HepG2 (cell line): ENCODE measurements at regions not wholly inside any gene's neighbourhood (a gene's known extent, or its start where the extent isn't known, plus 50 kb on each side); places are given as distances from the start of the nearest gene placed in this dataset.

ENCODE experiments used
- ATAC-seq: fragments of 200-7000 bp; cut with Tn5 transposase; 3 replicates; pipeline ENCODE4 v1.9.1; 2020; ENCODE audit warnings: mild to moderate bottlenecking, moderate library complexity
- BruUV-seq: library from RNA; stranded (reverse); fragments of 400-500 nt; replicated peaks from 2 replicates; lab custom pipeline; 2021; lab: Mats Ljungman, UMichigan
- CTCF ChIA-PET: fragments of 300-600 bp; formaldehyde crosslinking; extraction: SDS; loops from one replicate; lab custom pipeline; 2021; ENCODE audit warnings: low total read pairs, inconsistent platforms, low intra/inter-chr PET ratio; lab: Yijun Ruan, JAX
- POLR2A ChIA-PET: fragments of 350-600 bp; sonication (Branson Sonifier 250); formaldehyde crosslinking; loops from one replicate; lab custom pipeline; 2020; ENCODE audit warnings: antibody characterized with exemption, inconsistent platforms; lab: Yijun Ruan, JAX
- DNase-seq: peaks from one replicate; pipeline ENCODE4 v3.0.0-alpha.2; 2015; ENCODE audit warnings: low spot score
- FAIRE-seq: peaks from 3 replicates; lab custom pipeline; 2011; peaks lifted over from hg19 to GRCh38; lab: Jason Lieb, UNC
- H2AFZ ChIP-seq: one replicate; pipeline ENCODE4 v1.6.1; 2011; ENCODE audit warnings: low read length, inconsistent platforms
- H3K27ac ChIP-seq: fragments of 300-600 bp; 3 replicates; pipeline ENCODE4 v1.8.0; 2011; ENCODE audit warnings: mixed run types, mild to moderate bottlenecking, mixed read lengths, low read length, inconsistent platforms; ENCODE audit not compliant: insufficient read depth; ENCODE audit errors: extremely low read length
- H3K27me3 ChIP-seq, 2 experiments: fragments of 200-600 bp in 1 of 2; 2 replicates in 1 of 2; 3 replicates in 1 of 2; pipeline versions ENCODE4 v1.6.0 to v1.8.0; 2011; ENCODE audit warnings: low read length in 2 of 2, mild to moderate bottlenecking in 2 of 2, moderate library complexity in 2 of 2, inconsistent platforms in 1 of 2; ENCODE audit not compliant: insufficient read depth in 2 of 2, control insufficient read depth in 1 of 2
- H3K36me3 ChIP-seq, 2 experiments: fragments of 200-600 bp in 1 of 2; replicated peaks in 1 of 2; 2 replicates in 1 of 2; 3 replicates in 1 of 2; pipeline versions ENCODE4 v1.5.1 to v1.8.0; 2011; ENCODE audit warnings: low read length in 2 of 2, inconsistent platforms in 1 of 2; ENCODE audit not compliant: insufficient read depth in 2 of 2, control insufficient read depth in 1 of 2
- H3K4me1 ChIP-seq: 2 replicates; pipeline ENCODE4 v1.5.1; 2012; ENCODE audit warnings: low read length, inconsistent platforms; ENCODE audit not compliant: insufficient read depth
- H3K4me2 ChIP-seq: 2 replicates; pipeline ENCODE4 v1.6.0; 2011; ENCODE audit warnings: low read depth, low read length, inconsistent platforms
- H3K4me3 ChIP-seq, 3 experiments: fragments of 200-600 bp in 1 of 3; sonication (generic), shearing (Covaris generic) in 1 of 3; replicated peaks in 1 of 3; 2 replicates each; pipeline ENCODE4 v1.5.1; 2011 to 2016; ENCODE audit warnings: low read length in 3 of 3, inconsistent platforms in 2 of 3, low read depth in 2 of 3, mild to moderate bottlenecking in 2 of 3, control low read depth in 1 of 3, mixed read lengths in 1 of 3; ENCODE audit not compliant: insufficient read depth in 1 of 3
- H3K79me2 ChIP-seq: one replicate; pipeline ENCODE4 v1.6.1; 2011; ENCODE audit warnings: low read length, inconsistent platforms; ENCODE audit not compliant: insufficient read depth
- H3K9ac ChIP-seq: 2 replicates; pipeline ENCODE4 v1.6.0; 2011; ENCODE audit warnings: mild to moderate bottlenecking, low read depth, low read length, inconsistent platforms; ENCODE audit not compliant: insufficient read depth
- H3K9me3 ChIP-seq: 2 replicates; pipeline ENCODE4 v1.5.1; 2012; ENCODE audit warnings: mild to moderate bottlenecking, low read length
- H4K20me1 ChIP-seq: 2 replicates; pipeline ENCODE4 v1.6.0; 2011; ENCODE audit warnings: inconsistent platforms, mild to moderate bottlenecking, low read length, moderate library complexity; ENCODE audit not compliant: insufficient read depth
- ASH2L ChIP-seq: fragments of 300-600, 200-600 bp; sonication (generic); IDR thresholded peaks from 2 replicates; pipeline ENCODE4 v1.7.0; 2017; ENCODE audit warnings: low read depth, mild to moderate bottlenecking, moderate library complexity, mixed read lengths, low read length; ENCODE audit not compliant: insufficient read length
- ATF7-NPFF ChIP-seq: sonication (generic); formaldehyde crosslinking; IDR thresholded peaks from 2 replicates; pipeline ENCODE4 v1.8.1; 2023; ENCODE audit warnings: mild to moderate bottlenecking, low read depth, missing genetic modification reagents, moderate library complexity
- KAT8 ChIP-seq: IDR thresholded peaks from 2 replicates; pipeline ENCODE4 v1.6.1; 2016; ENCODE audit warnings: missing genetic modification reagents, missing compliant biosample characterization
- MED8 ChIP-seq: sonication (generic); formaldehyde crosslinking; IDR thresholded peaks from 2 replicates; pipeline ENCODE4 v1.8.1; 2023; ENCODE audit warnings: mild to moderate bottlenecking, missing genetic modification reagents; ENCODE audit not compliant: insufficient replicate concordance
- SCMH1 ChIP-seq: sonication (generic); formaldehyde crosslinking; IDR thresholded peaks from 2 replicates; pipeline ENCODE4 v1.9.0; 2021; ENCODE audit warnings: missing genetic modification reagents, mild to moderate bottlenecking, borderline replicate concordance
- SP140L ChIP-seq: sonication (generic); formaldehyde crosslinking; IDR thresholded peaks from 2 replicates; pipeline ENCODE4 v1.4.0; 2020; ENCODE audit warnings: missing genetic modification reagents, borderline replicate concordance
- TRIM24 ChIP-seq: sonication (generic); formaldehyde crosslinking; IDR thresholded peaks from 2 replicates; pipeline ENCODE4 v1.8.0; 2022; ENCODE audit warnings: mild to moderate bottlenecking, missing genetic modification reagents
- ZNF276 ChIP-seq: sonication (generic); formaldehyde crosslinking; IDR thresholded peaks from 2 replicates; pipeline ENCODE4 v1.4.0; 2020; ENCODE audit warnings: mild to moderate bottlenecking, low read depth, missing genetic modification reagents
- ZSCAN29 ChIP-seq: sonication (generic); formaldehyde crosslinking; conservative IDR thresholded peaks from 2 replicates; pipeline ENCODE4 v1.4.0; 2020; ENCODE audit warnings: mild to moderate bottlenecking, missing genetic modification reagents
- WGBS: methylation state at CpG from one replicate; pipeline ENCODE4 v1.1.6; 2017; ENCODE audit warnings: low lambda C conversion rate; 5-methylcytosine and 5-hydroxymethylcytosine counted together
- in situ Hi-C: cut with HindIII; loops from 2 replicates; pipeline ENCODE4 v1.10.0; 2017; ENCODE audit warnings: low pct_unique_long_range_greater_than_20kb; ENCODE audit not compliant: extremely low pct_ligation_motif_present
- intact Hi-C: fragments of 100-400 bp; cut with micrococcal nuclease; formaldehyde crosslinking; loops from one replicate; pipeline ENCODE4 v1.10.0; 2022; ENCODE audit not compliant: unreplicated experiment

GRCh38 chr4:173801361-173801760 is 271.3 kb upstream of the HAND2 start:
- CTCF ChIA-PET = no interaction called here
- TF ChIP-seq TRIM24 (CRISPR knock-in tag) (no peak), ATF7-NPFF (no peak), KAT8 (CRISPR knock-in tag) (no peak), ZNF276 (CRISPR knock-in tag) (no peak), ZSCAN29 (CRISPR knock-in tag) (no peak), MED8 (no peak), SP140L (CRISPR knock-in tag) (no peak), ASH2L (no peak), SCMH1 (CRISPR knock-in tag) (no peak)
- Histone ChIP-seq H3K4me1 (no peaks in the 10 kb centered on the region), H3K36me3 (no peaks in the 10 kb centered on the region), H3K9me3 (no peaks in the 10 kb centered on the region), H3K27ac (no peak overlapping the region), H3K27me3 (no peaks in the 10 kb centered on the region), H3K4me2 (no peak overlapping the region), H4K20me1 (no peaks in the 10 kb centered on the region), H3K4me3 (no peak overlapping the region), H3K9ac (no peak overlapping the region), H3K79me2 (no peaks in the 10 kb centered on the region), H2AFZ (no peak overlapping the region)
- ATAC-seq (no peak), DNase-seq (no peak), FAIRE-seq (no peak)
- intact Hi-C loops = no loop called here
- in situ Hi-C loops = no loop called here
- 0% methylated on average over 1 of the region's 1 CpG for whole genome bisulfite sequencing
- BruUV-seq = no TSS peak
- POLR2A ChIA-PET = no interaction called here
